ENCODE measurements at regions not wholly inside any gene's neighbourhood (a gene's known extent, or its start where the extent isn't known, plus 50 kb on each side); places are given as distances from the start of the nearest gene placed in this dataset.
"Not testable (repeated sequence)": the region's sequence is repeated elsewhere in the genome, so short reads cannot be mapped to it uniquely, and the experiment has no call there.

- no peak for TF ChIP-seq CTCF (IDR thresholded peaks at IDR 0.05; ENCODE audit: unreplicated experiment)
- intact Hi-C loops (cut with micrococcal nuclease; ENCODE audit: unreplicated experiment): no loop called here
- Mint-ChIP-seq H3K27me3 (ENCODE audit: unreplicated experiment) (no peaks in the 10 kb centered on the region), H3K4me3 (ENCODE audit: low read depth, unreplicated experiment) (no peak overlapping the region), H3K4me1 (ENCODE audit: low read depth, unreplicated experiment) (no peaks in the 10 kb centered on the region), H3K27ac (ENCODE audit: unreplicated experiment) (no peak overlapping the region), H3K36me3 (ENCODE audit: insufficient read depth, unreplicated experiment) (no peaks in the 10 kb centered on the region), H3K9me3 (ENCODE audit: low read depth, unreplicated experiment) (no peaks in the 10 kb centered on the region)
- BruUV-seq (replicated peaks): no TSS peak
- DNase-seq: no peak
- CTCF ChIA-PET: no interaction called here
Measured at GRCh38 chr2:36190097-36190496, 165.5 kb upstream of the CRIM1 start.

- no peak for DNase-seq
- Mint-ChIP-seq H3K9me3 (ENCODE audit: low read depth, unreplicated experiment) (no peaks in the 10 kb centered on the region), H3K36me3 (ENCODE audit: insufficient read depth, unreplicated experiment) (no peaks in the 10 kb centered on the region), H3K27me3 (ENCODE audit: unreplicated experiment) (no peaks in the 10 kb centered on the region), H3K27ac (ENCODE audit: unreplicated experiment) (no peak overlapping the region), H3K4me1 (ENCODE audit: low read depth, unreplicated experiment) (no peaks in the 10 kb centered on the region), H3K4me3 (ENCODE audit: low read depth, unreplicated experiment) (no peak overlapping the region)
- CTCF ChIA-PET: no interaction called here
- no peak for TF ChIP-seq CTCF (IDR thresholded peaks at IDR 0.05; ENCODE audit: unreplicated experiment)
- no TSS peak for BruUV-seq (replicated peaks)
- intact Hi-C loops (cut with micrococcal nuclease; ENCODE audit: unreplicated experiment): no loop called here
Measured at GRCh38 chr2:36185624-36186023, 170.0 kb upstream of the CRIM1 start.

GRCh38 chr2:36184848-36185247 is 170.7 kb upstream of the CRIM1 start:
- no TSS peak for BruUV-seq (replicated peaks)

GRCh38 chr2:36180789-36181482 is 174.6 kb upstream of the CRIM1 start:
- BruUV-seq (replicated peaks); CTCF ChIA-PET; H3K9me3 Mint-ChIP-seq (ENCODE audit: low read depth, unreplicated experiment); DNase-seq; H3K27ac Mint-ChIP-seq (ENCODE audit: unreplicated experiment); H3K27me3 Mint-ChIP-seq (ENCODE audit: unreplicated experiment); intact Hi-C loops (cut with micrococcal nuclease; ENCODE audit: unreplicated experiment); H3K36me3 Mint-ChIP-seq (ENCODE audit: insufficient read depth, unreplicated experiment); H3K4me3 Mint-ChIP-seq (ENCODE audit: low read depth, unreplicated experiment): not testable (repeated sequence)
- H3K4me1 Mint-ChIP-seq (ENCODE audit: low read depth, unreplicated experiment): peaks cover 16% of the 10 kb centered on the region

More at GRCh38 chr2:36184848-36185247, 170.7 kb upstream of the CRIM1 start:
- CTCF ChIA-PET: no interaction called here
- intact Hi-C loops (cut with micrococcal nuclease; ENCODE audit: unreplicated experiment): no loop called here
- H3K4me3 Mint-ChIP-seq (ENCODE audit: low read depth, unreplicated experiment): no peak overlapping the region
- no peak for TF ChIP-seq CTCF (IDR thresholded peaks at IDR 0.05; ENCODE audit: unreplicated experiment)
- H3K4me1 Mint-ChIP-seq (ENCODE audit: low read depth, unreplicated experiment): no peaks in the 10 kb centered on the region
- no peaks in the 10 kb centered on the region for H3K9me3 Mint-ChIP-seq (ENCODE audit: low read depth, unreplicated experiment)
- no peak overlapping the region for H3K27ac Mint-ChIP-seq (ENCODE audit: unreplicated experiment)
- H3K27me3 Mint-ChIP-seq (ENCODE audit: unreplicated experiment): no peaks in the 10 kb centered on the region
- no peaks in the 10 kb centered on the region for H3K36me3 Mint-ChIP-seq (ENCODE audit: insufficient read depth, unreplicated experiment)
- no peak for DNase-seq

- H3K4me3 Mint-ChIP-seq (ENCODE audit: low read depth, unreplicated experiment); H3K36me3 Mint-ChIP-seq (ENCODE audit: insufficient read depth, unreplicated experiment); DNase-seq; H3K27ac Mint-ChIP-seq (ENCODE audit: unreplicated experiment); BruUV-seq (replicated peaks); CTCF ChIA-PET; H3K9me3 Mint-ChIP-seq (ENCODE audit: low read depth, unreplicated experiment); intact Hi-C loops (cut with micrococcal nuclease; ENCODE audit: unreplicated experiment); H3K27me3 Mint-ChIP-seq (ENCODE audit: unreplicated experiment): not testable (repeated sequence)
- H3K4me1 Mint-ChIP-seq (ENCODE audit: low read depth, unreplicated experiment): peaks cover 16% of the 10 kb centered on the region
Measured at GRCh38 chr2:36180293-36180692, 175.3 kb upstream of the CRIM1 start.

GRCh38 chr2:36179668-36180269 is 175.8 kb upstream of the CRIM1 start:
- H3K9me3 Mint-ChIP-seq (ENCODE audit: low read depth, unreplicated experiment); BruUV-seq (replicated peaks); H3K4me3 Mint-ChIP-seq (ENCODE audit: low read depth, unreplicated experiment); H3K36me3 Mint-ChIP-seq (ENCODE audit: insufficient read depth, unreplicated experiment); CTCF ChIA-PET; H3K27ac Mint-ChIP-seq (ENCODE audit: unreplicated experiment); H3K27me3 Mint-ChIP-seq (ENCODE audit: unreplicated experiment); DNase-seq: not testable (repeated sequence)
- H3K4me1 Mint-ChIP-seq (ENCODE audit: low read depth, unreplicated experiment): peaks cover 20% of the 10 kb centered on the region
- intact Hi-C loops (cut with micrococcal nuclease; ENCODE audit: unreplicated experiment): loop anchor here (2.0 to 10.0 kb wide), 3 partner anchors 15 to 383 kb away; no protein-coding TSS in a partner anchor
